ENCODE measurements at regions not wholly inside any gene's neighbourhood (a gene's known extent, or its start where the extent isn't known, plus 50 kb on each side); places are given as distances from the start of the nearest gene placed in this dataset.

DNA sequence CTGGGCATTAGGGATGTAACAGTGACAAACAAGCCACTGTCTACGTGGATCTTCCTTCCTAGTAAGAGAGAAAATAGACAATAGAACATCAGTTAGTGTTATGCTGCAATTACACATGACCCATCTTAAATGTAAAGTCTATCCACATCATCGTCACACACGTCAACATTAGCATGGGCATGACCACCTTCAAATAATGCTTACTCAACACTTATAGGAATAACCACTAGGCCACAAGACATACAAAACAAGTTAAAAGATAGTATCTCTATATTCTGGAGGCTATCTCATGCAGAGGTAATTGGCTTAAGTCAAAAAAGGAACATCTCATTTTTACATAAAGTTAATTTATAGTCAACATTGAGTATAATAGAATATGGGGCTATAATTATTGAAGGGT lies 156.5 kb downstream of the MOXD1 start:
- no peak for DNase-seq

DNA sequence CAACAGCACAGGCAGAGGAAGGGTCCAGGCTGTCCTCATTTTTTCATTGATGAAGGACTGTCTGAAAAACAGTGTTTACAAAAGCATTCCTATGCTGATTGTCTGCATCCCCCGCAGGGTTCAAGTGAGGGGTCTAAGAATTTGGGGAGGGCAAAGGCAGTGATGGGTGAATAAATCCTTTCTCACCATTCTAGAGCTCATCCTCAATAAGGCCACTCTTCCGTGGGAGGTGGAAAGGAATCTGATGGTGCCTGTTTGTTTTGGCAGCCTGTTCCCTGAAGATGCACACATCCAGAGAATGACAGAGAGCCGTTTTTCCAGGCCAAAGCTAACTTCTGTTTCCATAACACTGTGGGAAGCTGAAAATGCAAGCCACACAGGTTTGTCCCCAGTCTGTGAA lies 164.5 kb downstream of the MOXD1 start:
- peak; percentile 2 for DNase-seq

DNA sequence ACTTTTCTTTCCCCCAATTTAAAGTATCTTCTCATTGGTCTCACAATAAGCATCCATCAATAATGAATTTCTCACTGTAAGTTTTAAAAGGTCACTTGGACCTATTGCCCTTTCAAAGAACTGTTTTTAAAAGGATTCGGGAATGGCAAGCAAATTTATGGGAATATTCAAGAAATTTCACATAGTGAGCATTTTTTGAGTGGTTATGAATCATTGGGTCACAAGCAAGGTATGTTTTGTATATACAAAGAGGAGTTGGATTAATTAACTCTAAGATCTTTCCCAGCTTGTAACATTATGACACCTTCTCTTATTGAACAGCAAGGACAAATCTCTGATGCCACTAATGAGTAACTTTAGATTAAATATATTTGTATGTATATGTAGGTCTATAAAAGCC lies 165.0 kb downstream of the MOXD1 start:
- DNase-seq: peak; percentile 60

DNA sequence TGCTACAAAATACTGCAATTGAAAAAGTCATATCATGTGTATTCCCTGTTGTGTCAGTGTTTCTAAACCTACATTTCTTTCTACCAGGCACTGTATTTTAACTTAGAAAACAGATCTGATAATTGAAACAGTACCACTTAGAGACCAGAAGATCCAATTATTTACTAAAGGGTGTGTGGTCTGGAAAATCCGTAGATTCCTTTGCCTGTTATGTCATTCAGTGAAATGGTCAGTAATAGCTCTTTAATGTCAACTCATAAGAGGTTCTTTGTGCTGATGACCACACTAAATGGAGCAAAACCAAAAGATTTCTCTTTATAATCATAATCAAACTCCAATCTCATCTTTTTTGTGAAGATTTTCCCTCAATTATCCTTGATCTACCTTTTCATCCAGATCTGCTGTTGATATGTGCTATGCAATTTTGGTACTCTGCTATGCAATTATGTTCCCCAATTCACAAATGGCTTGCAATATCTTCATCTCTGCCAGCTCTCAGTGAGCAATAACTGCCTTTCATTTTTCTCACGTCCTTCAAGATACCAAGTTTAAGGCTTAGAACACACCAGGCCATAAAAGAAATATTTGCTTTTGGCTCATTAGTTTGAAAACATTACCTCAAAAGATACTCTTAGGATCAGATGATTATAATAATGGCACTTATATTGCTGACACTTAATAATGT lies 165.5 kb downstream of the MOXD1 start:
- DNase-seq: peak; percentile 3

- DNase-seq: no peak
Measured at GRCh38 chr6:132234356-132234755, 166.9 kb downstream of the MOXD1 start.

DNA sequence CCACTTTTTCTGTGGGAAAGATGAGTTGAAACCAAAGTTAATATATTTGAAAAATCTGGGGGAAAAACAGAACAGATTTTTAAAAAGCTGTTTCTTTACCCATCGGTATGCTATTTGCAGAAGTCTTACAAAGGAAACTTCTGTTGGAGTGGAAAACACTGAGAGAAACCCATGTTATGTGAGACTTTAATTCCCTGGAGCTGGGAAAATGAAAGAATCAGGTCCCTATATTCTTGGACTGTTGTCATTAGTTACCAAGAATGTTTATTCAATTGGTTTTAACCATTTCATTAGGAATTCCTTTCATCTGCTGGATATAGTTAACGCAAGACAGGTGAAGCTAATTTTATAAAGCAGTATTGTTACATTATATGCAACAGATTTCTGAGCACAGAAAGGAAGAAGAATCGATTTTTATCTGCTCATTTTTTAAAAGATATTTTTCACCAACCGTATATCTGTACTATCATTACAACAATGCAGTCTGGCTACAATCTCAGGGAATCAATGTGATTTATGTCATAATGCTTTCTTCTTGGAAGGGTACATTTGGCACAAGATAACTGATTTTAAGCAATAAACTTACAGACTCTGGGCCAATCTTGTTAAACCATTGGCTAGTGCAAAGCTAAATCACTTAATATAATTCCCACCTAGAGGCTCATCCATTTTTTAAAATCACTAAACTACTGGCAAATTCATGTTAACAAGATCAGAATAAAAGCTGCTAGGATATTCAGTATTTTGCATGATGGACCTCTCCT lies 170.0 kb downstream of the MOXD1 start:
- DNase-seq: no peak

GRCh38 chr6:132228894-132229293 lies 172.4 kb downstream of the MOXD1 start:
- DNase-seq: no peak

GRCh38 chr6:132227904-132228303 lies 173.4 kb downstream of the MOXD1 start:
- DNase-seq: peak; percentile 1

- no peak for DNase-seq
Measured at GRCh38 chr6:132224943-132225342, 176.3 kb downstream of the MOXD1 start.

DNA sequence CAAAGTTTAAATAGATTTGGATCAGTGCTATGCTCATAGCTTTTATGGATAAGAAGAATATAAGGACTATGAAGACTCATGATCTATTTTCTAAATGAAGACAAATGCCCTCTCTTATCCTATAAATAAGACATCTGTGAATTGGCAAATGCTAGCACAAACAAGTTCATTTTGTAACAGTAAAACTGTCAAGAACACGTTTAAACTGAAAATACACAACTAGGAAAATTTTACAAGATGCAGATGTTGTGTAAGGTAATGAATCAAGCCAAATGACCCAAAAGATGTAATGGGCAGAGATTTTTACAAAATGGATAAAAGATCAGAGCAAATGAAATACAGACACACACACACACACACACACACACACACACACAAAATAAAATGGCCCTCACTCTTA lies 180.5 kb downstream of the MOXD1 start:
- DNase-seq: no peak

- DNase-seq: no peak
Measured at GRCh38 chr6:132219901-132220300, 181.4 kb downstream of the MOXD1 start.

DNA sequence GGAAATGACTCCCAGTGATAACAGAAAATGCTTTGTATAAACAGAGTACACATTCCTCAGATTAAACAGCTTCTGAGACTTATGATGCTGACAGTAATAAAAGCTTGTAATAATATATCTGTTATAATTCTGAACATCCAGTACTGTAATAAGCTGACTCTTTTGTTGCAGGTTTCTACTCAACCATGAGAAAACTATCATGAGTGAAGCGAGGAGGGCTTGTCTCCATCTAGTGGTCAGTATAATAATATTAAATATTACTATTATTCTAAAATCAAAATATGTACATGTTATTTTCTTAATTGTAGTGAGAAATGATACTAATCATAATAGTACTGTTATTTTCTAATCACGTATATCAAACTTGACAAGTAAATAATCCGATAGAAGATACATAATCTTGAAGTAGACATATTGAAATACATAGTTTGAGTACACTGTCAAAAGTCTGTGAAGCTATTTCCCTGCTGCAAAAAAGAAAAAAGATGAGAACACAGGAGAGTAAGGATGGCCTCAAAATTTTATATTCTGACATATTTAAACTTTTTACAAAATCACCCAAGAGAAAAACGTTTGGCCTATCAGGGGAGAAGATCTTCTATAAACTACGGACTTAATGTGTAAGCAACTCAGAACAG lies 183.1 kb downstream of the MOXD1 start:
- peak; percentile 52 for DNase-seq

- DNase-seq: no peak
Measured at GRCh38 chr6:132215805-132216204, 185.5 kb downstream of the MOXD1 start.

DNA sequence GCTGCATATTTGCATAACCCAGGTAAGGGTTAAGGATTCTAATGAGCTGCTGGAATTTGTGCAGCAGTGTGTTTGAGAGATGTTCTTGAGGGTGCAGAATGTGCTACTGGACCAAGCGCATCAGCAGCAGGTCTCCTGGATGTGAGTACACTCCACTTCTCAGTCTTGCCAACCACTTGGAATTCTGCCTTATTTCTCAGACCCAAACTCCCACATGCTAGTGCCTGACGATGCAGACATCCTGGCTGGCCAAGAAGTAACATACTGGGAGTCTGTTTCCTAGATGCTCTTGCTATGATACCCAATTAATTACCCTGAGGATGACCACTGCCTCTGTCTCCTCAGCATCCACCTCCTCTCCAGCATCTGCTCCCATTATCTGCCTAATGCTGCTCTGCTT lies 186.6 kb downstream of the MOXD1 start:
- DNase-seq: no peak

DNA sequence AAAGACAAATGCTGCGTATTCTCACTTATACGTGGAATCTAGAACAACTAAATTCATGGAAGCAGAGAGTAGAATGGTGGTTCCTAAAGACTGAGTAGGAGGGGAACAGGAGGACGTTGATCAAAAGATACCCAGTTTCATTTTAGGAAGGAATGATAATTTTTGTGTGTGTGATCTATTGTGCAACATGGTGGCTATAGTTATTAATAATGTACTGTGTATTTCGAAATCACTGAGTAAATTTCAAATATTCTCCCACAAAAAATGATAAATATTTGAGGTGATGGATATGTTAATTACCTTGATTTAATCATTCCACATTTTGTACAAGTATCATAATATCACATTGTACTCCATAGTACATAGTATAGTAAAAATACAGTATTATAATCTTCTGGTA lies 187.5 kb downstream of the MOXD1 start:
- DNase-seq: no peak

DNA sequence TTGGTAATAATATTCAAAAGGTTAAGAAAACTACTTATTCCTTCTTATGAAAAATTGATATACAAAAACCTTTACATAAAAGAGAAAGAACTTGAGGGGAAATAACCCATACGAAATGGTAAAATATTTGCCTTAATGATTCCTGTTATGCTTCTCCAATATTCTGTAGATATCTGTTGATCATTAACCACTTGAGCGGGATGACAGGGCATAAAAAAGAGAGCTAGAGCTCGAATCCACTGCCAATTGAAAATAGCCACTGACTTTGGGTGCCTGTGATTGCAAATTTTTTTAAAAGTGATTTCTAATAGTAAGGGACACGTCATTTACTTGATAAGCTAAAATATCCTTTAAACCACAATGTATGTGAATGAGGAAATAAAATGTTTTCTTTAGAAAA lies 188.1 kb downstream of the MOXD1 start:
- no peak for DNase-seq

GRCh38 chr6:132210886-132211563 lies 190.2 kb downstream of the MOXD1 start:
- no peak for DNase-seq

GRCh38 chr6:132209351-132209750 lies 191.9 kb downstream of the MOXD1 start:
- DNase-seq: no peak

DNA sequence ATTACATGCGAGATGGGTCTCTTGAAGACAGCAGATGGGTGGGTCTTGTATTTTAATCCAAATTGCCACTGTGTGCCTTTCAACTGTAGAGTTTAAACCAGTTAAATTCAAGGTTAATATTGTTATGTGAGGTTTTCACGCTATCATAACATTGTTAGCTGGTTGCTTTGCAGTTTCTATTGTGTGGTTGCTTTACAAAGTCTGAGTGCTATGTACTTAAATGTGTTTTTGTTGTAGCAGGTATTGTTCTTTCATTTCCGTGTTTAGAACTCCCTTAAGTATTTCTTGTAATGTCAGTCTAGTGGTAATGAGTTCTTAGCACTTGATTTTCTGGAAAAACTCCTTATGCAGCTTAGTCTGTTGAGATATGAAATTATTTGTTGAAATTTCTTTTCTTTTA lies 193.3 kb downstream of the MOXD1 start:
- no peak for DNase-seq

DNA sequence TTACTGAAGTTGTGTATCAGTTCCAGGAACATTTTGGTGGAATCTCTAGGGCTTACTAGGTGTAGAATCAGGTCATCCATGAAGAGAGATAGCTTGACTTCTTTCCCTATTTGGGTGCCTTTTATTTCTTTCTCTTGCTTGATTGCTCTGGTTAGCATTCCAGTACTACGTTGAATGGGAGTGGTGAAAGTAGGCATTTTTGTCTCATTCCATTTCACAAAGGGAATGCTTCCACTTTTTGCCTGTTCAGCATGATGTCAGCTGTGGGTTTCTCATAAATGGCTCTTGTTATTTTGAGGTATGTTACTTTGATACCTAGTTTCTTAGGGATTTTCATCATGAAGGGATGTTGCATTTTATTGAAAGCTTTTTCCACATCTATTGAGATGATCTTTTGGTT lies 195.3 kb downstream of the MOXD1 start:
- DNase-seq: no peak

GRCh38 chr6:132204591-132204990 lies 196.7 kb downstream of the MOXD1 start:
- DNase-seq: no peak

- peak; percentile 85 for DNase-seq
Measured at GRCh38 chr6:132202574-132202973, 198.7 kb downstream of the MOXD1 start.

- DNase-seq: peak; percentile 73
Measured at GRCh38 chr6:132199343-132199742, 201.9 kb downstream of the MOXD1 start.

DNA sequence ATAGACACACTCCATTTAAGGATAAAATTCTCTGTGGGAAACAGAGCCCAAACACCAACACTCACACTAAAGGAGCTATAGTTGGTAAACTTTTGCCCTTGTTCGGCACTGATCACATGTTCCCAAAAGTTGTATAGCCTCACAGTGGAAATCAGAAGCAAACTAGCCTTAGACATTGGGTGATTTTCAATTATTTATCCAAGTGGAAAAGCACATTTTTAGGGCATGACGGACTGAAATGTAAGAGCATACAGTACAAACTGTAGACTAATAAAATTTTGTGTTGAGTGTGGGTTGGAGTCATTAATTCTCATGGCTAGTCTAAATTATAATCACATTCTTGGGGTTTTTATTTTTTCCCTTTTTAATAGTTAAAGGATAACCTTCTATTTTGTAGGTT lies 202.4 kb downstream of the MOXD1 start:
- DNase-seq: peak; percentile 56
